B cell (primary cell): ENCODE measurements at regions not wholly inside any gene's neighbourhood (a gene's known extent, or its start where the extent isn't known, plus 50 kb on each side); places are given as distances from the start of the nearest gene placed in this dataset.

Experiments
- ATAC-seq: fragments of 200-7000 bp; cut with Tn5 transposase; one replicate; pipeline ENCODE4 v1.10.0; 2021; ENCODE audit warnings: low read depth, mild to moderate bottlenecking, moderate number of reproducible peaks, moderate library complexity
- CTCF ChIA-PET: fragments of 350-600 bp; sonication (Branson Sonifier 250); formaldehyde crosslinking; loops from one replicate; lab custom pipeline; 2021; ENCODE audit warnings: antibody characterized with exemption, inconsistent platforms; lab: Charles Lee
- POLR2A ChIA-PET: fragments of 350-600 bp; sonication (Branson Sonifier 250); formaldehyde crosslinking; loops from one replicate; lab custom pipeline; 2021; ENCODE audit warnings: antibody characterized with exemption; lab: Charles Lee
- DNase-seq: peaks from one replicate; pipeline ENCODE4 v3.0.0; 2013
- H2AFZ ChIP-seq: 2 replicates; pipeline ENCODE4 v1.6.1; 2012; ENCODE audit warnings: mild to moderate bottlenecking, low read depth, low read length; ENCODE audit not compliant: insufficient read depth, poor library complexity, severe bottlenecking
- H3K27ac ChIP-seq, 2 donors: 1 replicate in 1 of 2; 2 replicates in 1 of 2; pipeline ENCODE4 v1.5.1; 2012 to 2013; ENCODE audit warnings: low read length in 2 of 2, mild to moderate bottlenecking in 2 of 2, moderate library complexity in 1 of 2
- H3K27me3 ChIP-seq, 4 experiments: fragments of 200-600 bp in 1 of 4; sonication (generic) in 1 of 4; replicated peaks in 1 of 4; 1 replicate in 2 of 4; 2 replicates in 2 of 4; pipeline versions ENCODE4 v1.6.1 to v1.7.0; 2013 to 2016; ENCODE audit warnings: low read length in 3 of 4, mild to moderate bottlenecking in 2 of 4, mixed read lengths in 1 of 4, moderate library complexity in 1 of 4; ENCODE audit not compliant: insufficient read depth in 4 of 4, control insufficient read depth in 3 of 4; ENCODE audit errors: control extremely low read depth in 1 of 4
- H3K36me3 ChIP-seq, 2 experiments: replicated peaks in 1 of 2; 1 replicate in 1 of 2; 2 replicates in 1 of 2; pipeline versions ENCODE4 v1.6.1 to v1.7.1; 2013; ENCODE audit warnings: low read length in 1 of 2; ENCODE audit not compliant: insufficient read depth in 2 of 2, control insufficient read depth in 1 of 2; ENCODE audit errors: control extremely low read depth in 1 of 2, extremely low read depth in 1 of 2
- H3K4me1 ChIP-seq, 2 donors: fragments of 200-600 bp in 1 of 2; sonication (generic) in 1 of 2; 1 replicate in 1 of 2; 2 replicates in 1 of 2; pipeline versions ENCODE4 v1.5.1 to v1.6.1; 2013 to 2017; ENCODE audit warnings: low read length in 2 of 2; ENCODE audit not compliant: control insufficient read depth in 2 of 2, insufficient read depth in 2 of 2
- H3K4me2 ChIP-seq: replicated peaks from 2 replicates; pipeline ENCODE3; 2012; ENCODE audit warnings: mild to moderate bottlenecking, low read depth, low read length; ENCODE audit not compliant: poor library complexity, severe bottlenecking
- H3K4me3 ChIP-seq, 5 experiments: fragments of 200-600 bp in 1 of 5; sonication (generic) in 1 of 5; 1 replicate in 3 of 5; 2 replicates in 2 of 5; pipeline versions ENCODE4 v1.5.1 to v1.7.0; 2011 to 2016; ENCODE audit warnings: low read length in 4 of 5, mild to moderate bottlenecking in 4 of 5, low read depth in 2 of 5, control low read depth in 1 of 5, moderate library complexity in 1 of 5; ENCODE audit not compliant: insufficient read depth in 1 of 5; ENCODE audit errors: control extremely low read depth in 1 of 5, extremely low read depth in 1 of 5
- H3K79me2 ChIP-seq: fragments of 200-600 bp; sonication (generic); one replicate; pipeline ENCODE4 v1.6.0; 2016; ENCODE audit warnings: low read length; ENCODE audit not compliant: control insufficient read depth, insufficient read depth
- H3K9ac ChIP-seq: fragments of 200-600 bp; sonication (generic); 2 replicates; pipeline ENCODE4 v1.6.1; 2017; ENCODE audit warnings: mild to moderate bottlenecking, low read length, moderate library complexity
- H3K9me3 ChIP-seq, 3 donors: one replicate each; pipeline versions ENCODE4 v1.6.1 to v1.7.1; 2013; ENCODE audit warnings: low read length in 2 of 3; ENCODE audit not compliant: control insufficient read depth in 2 of 3, insufficient read depth in 1 of 3; ENCODE audit errors: control extremely low read depth in 1 of 3
- H4K20me1 ChIP-seq: 2 replicates; pipeline ENCODE4 v1.6.0; 2012; ENCODE audit warnings: mild to moderate bottlenecking, low read length; ENCODE audit not compliant: insufficient read depth, control insufficient read depth, poor library complexity, severe bottlenecking
- H3K27ac Mint-ChIP-seq: one replicate; pipeline ENCODE4 v1.8.0; 2021; ENCODE audit warnings: mixed read lengths
- H3K27me3 Mint-ChIP-seq: one replicate; pipeline ENCODE4 v1.8.0; 2021; ENCODE audit warnings: mixed read lengths
- H3K4me1 Mint-ChIP-seq: one replicate; pipeline ENCODE4 v1.8.0; 2021; ENCODE audit warnings: mixed read lengths
- H3K4me3 Mint-ChIP-seq: one replicate; pipeline ENCODE4 v1.8.0; 2021; ENCODE audit warnings: mixed read lengths
- H3K9me3 Mint-ChIP-seq: one replicate; pipeline ENCODE4 v1.8.0; 2022; ENCODE audit warnings: mixed read lengths; ENCODE audit not compliant: insufficient read depth
- CTCF ChIP-seq: fragments of 200-600 bp; IDR thresholded peaks from one replicate; pipeline ENCODE4 v1.8.0; 2022; ENCODE audit warnings: antibody characterized with exemption, mild to moderate bottlenecking
- EZH2 ChIP-seq: IDR thresholded peaks from 2 replicates; pipeline ENCODE4 v1.6.1; 2012; ENCODE audit warnings: borderline replicate concordance, low read depth, mild to moderate bottlenecking, moderate library complexity, low read length; ENCODE audit not compliant: insufficient read depth, poor library complexity, severe bottlenecking
- WGBS: methylation state at CpG from one replicate; pipeline ENCODE4 v1.1.5; 2013; ENCODE audit warnings: missing lambda C conversion rate; ENCODE audit not compliant: insufficient coverage; 5-methylcytosine and 5-hydroxymethylcytosine counted together
- intact Hi-C: fragments of 100-400 bp; cut with micrococcal nuclease; formaldehyde crosslinking; loops from one replicate; pipeline ENCODE4 v1.10.0; 2022

- TF ChIP-seq EZH2 (no peak), CTCF (no peak)
- no peaks in the 10 kb centered on the region for H3K4me1 ChIP-seq
- intact Hi-C loops = loop anchor here (1.0 kb wide), 1 partner anchor 14 kb away; no protein-coding TSS in a partner anchor
- H3K9ac ChIP-seq = no peak overlapping the region
- no peaks in the 10 kb centered on the region for H3K9me3 Mint-ChIP-seq
- no peaks in the 10 kb centered on the region for H3K9me3 ChIP-seq
- no peak for ATAC-seq
- H3K79me2 ChIP-seq = no peaks in the 10 kb centered on the region
- no peak overlapping the region for H3K4me2 ChIP-seq
- H3K4me3 Mint-ChIP-seq = no peak overlapping the region
- no peak overlapping the region for H3K27ac Mint-ChIP-seq
- ChIA-PET POLR2A (no interaction called here), CTCF (no interaction called here)
- no peak for DNase-seq
- no CpG with 5 or more reads among the region's 1 CpG for WGBS
- H3K27me3 ChIP-seq = no peaks in the 10 kb centered on the region
- H3K36me3 ChIP-seq = no peaks in the 10 kb centered on the region
- no peak overlapping the region for H3K4me3 ChIP-seq
- no peaks in the 10 kb centered on the region for H3K4me1 Mint-ChIP-seq
- H3K27ac ChIP-seq = no peak overlapping the region
- H4K20me1 ChIP-seq = no peaks in the 10 kb centered on the region
- no peak overlapping the region for H2AFZ ChIP-seq
- H3K27me3 Mint-ChIP-seq = no peaks in the 10 kb centered on the region
Observed at GRCh38 chr18:70636991-70637390, 348.1 kb downstream of the SOCS6 start.

- no peaks in the 10 kb centered on the region for H3K9me3 ChIP-seq
- H4K20me1 ChIP-seq = no peaks in the 10 kb centered on the region
- DNase-seq (no peak), ATAC-seq (no peak)
- H3K79me2 ChIP-seq = no peaks in the 10 kb centered on the region
- H3K4me1 ChIP-seq = no peaks in the 10 kb centered on the region
- POLR2A ChIA-PET = no interaction called here
- intact Hi-C loops = no loop called here
- WGBS = no CpG with 5 or more reads among the region's 3 CpGs
- H2AFZ ChIP-seq = no peak overlapping the region
- no peaks in the 10 kb centered on the region for H3K27me3 Mint-ChIP-seq
- no peaks in the 10 kb centered on the region for H3K9me3 Mint-ChIP-seq
- no peak overlapping the region for H3K9ac ChIP-seq
- H3K4me3 ChIP-seq = no peak overlapping the region
- no peaks in the 10 kb centered on the region for H3K4me1 Mint-ChIP-seq
- CTCF ChIA-PET = no interaction called here
- no peak overlapping the region for H3K27ac Mint-ChIP-seq
- H3K4me2 ChIP-seq = no peak overlapping the region
- H3K27ac ChIP-seq = no peak overlapping the region
- TF ChIP-seq EZH2 (no peak), CTCF (no peak)
- H3K27me3 ChIP-seq = no peaks in the 10 kb centered on the region
- H3K36me3 ChIP-seq = no peaks in the 10 kb centered on the region
- H3K4me3 Mint-ChIP-seq = no peak overlapping the region
Observed at GRCh38 chr18:70634576-70635147, 345.8 kb downstream of the SOCS6 start.
